GM12878 (cell line): ENCODE measurements at regions not wholly inside any gene's neighbourhood (a gene's known extent, or its start where the extent isn't known, plus 50 kb on each side); places are given as distances from the start of the nearest gene placed in this dataset.

Source experiments
- ATAC-seq: fragments of 200-7000 bp; cut with Tn5 transposase; 3 replicates; pipeline ENCODE4 v1.9.1; 2020; ENCODE audit warnings: mild to moderate bottlenecking, moderate library complexity
- BruUV-seq: library from RNA; stranded (reverse); fragments of 400-500 nt; replicated peaks from 2 replicates; lab custom pipeline; 2021; lab: Mats Ljungman, UMichigan
- CTCF ChIA-PET: fragments of 300-600 bp; sonication (Branson Sonifier 250); formaldehyde crosslinking; extraction: SDS; loops from one replicate; lab custom pipeline; 2021; ENCODE audit warnings: inconsistent platforms; lab: Yijun Ruan, JAX
- POLR2A ChIA-PET: fragments of 350-600 bp; formaldehyde crosslinking; extraction: SDS; loops from one replicate; lab custom pipeline; 2021; ENCODE audit warnings: inconsistent platforms; lab: Charles Lee
- RAD21 ChIA-PET: fragments of 300-600 bp; sonication (Branson Sonifier 250); formaldehyde crosslinking; loops from one replicate; lab custom pipeline; 2023; ENCODE audit warnings: antibody characterized with exemption; ENCODE audit not compliant: unreplicated experiment; lab: Charles Lee
- SMC1A ChIA-PET: fragments of 300-600 bp; sonication (Branson Sonifier 250); formaldehyde crosslinking; loops from one replicate; lab custom pipeline; 2023; ENCODE audit not compliant: unreplicated experiment, uncharacterized antibody; lab: Charles Lee
- DNase-seq: peaks from one replicate; pipeline ENCODE4 v3.0.0-alpha.2; 2011; ENCODE audit warnings: low read depth, low spot score
- FAIRE-seq: peaks from 3 replicates; lab custom pipeline; 2011; peaks lifted over from hg19 to GRCh38; lab: Jason Lieb, UNC
- H2AFZ ChIP-seq: 2 replicates; pipeline ENCODE4 v1.6.0; 2011; ENCODE audit warnings: low read depth, low read length, control low read depth; ENCODE audit not compliant: control insufficient read depth
- H3K27ac ChIP-seq: 2 replicates; pipeline ENCODE4 v1.5.1; 2011; ENCODE audit warnings: control low read depth; ENCODE audit not compliant: control insufficient read depth, insufficient read depth
- H3K27me3 ChIP-seq, 2 experiments: replicated peaks in 1 of 2; 2 replicates each; pipeline versions ENCODE4 v1.6.0 to v1.6.1; 2011; ENCODE audit warnings: low read length in 1 of 2; ENCODE audit not compliant: control insufficient read depth in 2 of 2, insufficient read depth in 2 of 2
- H3K36me3 ChIP-seq, 2 experiments: 2 replicates each; pipeline ENCODE4 v1.5.1; 2011; ENCODE audit warnings: low read length in 1 of 2; ENCODE audit not compliant: control insufficient read depth in 2 of 2, insufficient read depth in 2 of 2
- H3K4me1 ChIP-seq: 2 replicates; pipeline ENCODE4 v1.6.1; 2011; ENCODE audit warnings: mild to moderate bottlenecking, low read length, moderate library complexity, mixed read lengths; ENCODE audit not compliant: control insufficient read depth, insufficient read depth
- H3K4me2 ChIP-seq: 2 replicates; pipeline ENCODE4 v1.6.0; 2011; ENCODE audit warnings: control low read depth; ENCODE audit not compliant: control insufficient read depth, insufficient read depth
- H3K4me3 ChIP-seq: fragments of 200-600 bp; sonication (generic); 2 replicates; pipeline ENCODE4 v1.5.1; 2016
- H3K79me2 ChIP-seq: 2 replicates; pipeline ENCODE4 v1.6.0; 2011; ENCODE audit warnings: low read length; ENCODE audit not compliant: control insufficient read depth, insufficient read depth
- H3K9ac ChIP-seq: 2 replicates; pipeline ENCODE4 v1.8.0; 2011; ENCODE audit warnings: low read length, control low read depth, mixed read lengths; ENCODE audit not compliant: control insufficient read depth, insufficient read depth
- H3K9me3 ChIP-seq: replicated peaks from 3 replicates; pipeline ENCODE4 v1.5.1; 2011; ENCODE audit warnings: mild to moderate bottlenecking, low read length; ENCODE audit not compliant: control insufficient read depth, insufficient read depth
- H4K20me1 ChIP-seq: 2 replicates; pipeline ENCODE4 v1.6.0; 2011; ENCODE audit not compliant: control insufficient read depth, insufficient read depth
- CBX3 ChIP-seq: fragments of 200-600 bp; sonication (generic); IDR thresholded peaks from 2 replicates; pipeline ENCODE4 v1.6.1; 2016; ENCODE audit warnings: low read depth, borderline replicate concordance
- CHD2 ChIP-seq: IDR thresholded peaks from 2 replicates; pipeline ENCODE4 v1.6.1; 2011; ENCODE audit warnings: low read depth, low read length, improper control_type of control experiment, borderline replicate concordance
- EED ChIP-seq: sonication (generic); IDR thresholded peaks from 2 replicates; pipeline ENCODE4 v1.6.1; 2016; ENCODE audit warnings: antibody characterized with exemption, low read depth
- EGR1 ChIP-seq, 2 experiments: IDR thresholded peaks; 1 replicate in 1 of 2; 2 replicates in 1 of 2; pipeline ENCODE4 v1.6.1; 2011 to 2012; ENCODE audit warnings: low read depth in 2 of 2, low read length in 2 of 2, borderline replicate concordance in 1 of 2, mild to moderate bottlenecking in 1 of 2, moderate library complexity in 1 of 2
- ETV6 ChIP-seq, 2 experiments: fragments of 450-650 bp in 1 of 2; IDR thresholded peaks in 1 of 2; conservative IDR thresholded peaks in 1 of 2; 2 replicates each; pipeline ENCODE4 v1.6.1; 2014; ENCODE audit warnings: antibody characterized with exemption in 1 of 2, borderline replicate concordance in 1 of 2, low read depth in 1 of 2, mild to moderate bottlenecking in 1 of 2, moderate library complexity in 1 of 2
- HDAC6 ChIP-seq: fragments of 200-600 bp; sonication (generic); IDR thresholded peaks from one replicate; pipeline ENCODE4 v1.8.0; 2017; ENCODE audit warnings: antibody characterized with exemption; ENCODE audit not compliant: unreplicated experiment
- JUNB ChIP-seq: IDR thresholded peaks from 2 replicates; pipeline ENCODE4 v1.6.1; 2016; ENCODE audit warnings: antibody characterized with exemption, mild to moderate bottlenecking
- NFIC ChIP-seq: IDR thresholded peaks from 2 replicates; pipeline ENCODE4 v1.6.1; 2012; ENCODE audit warnings: low read depth, mild to moderate bottlenecking, inconsistent platforms, low read length, moderate library complexity
- NFYB ChIP-seq: IDR thresholded peaks from 2 replicates; pipeline ENCODE4 v1.6.1; 2011; ENCODE audit warnings: low read depth, mild to moderate bottlenecking, low read length, improper control_type of control experiment, moderate library complexity; ENCODE audit not compliant: insufficient read depth
- SMAD5 ChIP-seq: IDR thresholded peaks from 2 replicates; pipeline ENCODE4 v1.6.1; 2016; ENCODE audit warnings: antibody characterized with exemption, low read depth
- STAT1 ChIP-seq: fragments of 450-650 bp; conservative IDR thresholded peaks from 2 replicates; pipeline ENCODE4 v1.6.1; 2014; ENCODE audit warnings: antibody characterized with exemption, mild to moderate bottlenecking
- TCF12 ChIP-seq: IDR thresholded peaks from 2 replicates; pipeline ENCODE4 v1.6.1; 2011; ENCODE audit warnings: low read depth, mild to moderate bottlenecking, low read length
- WGBS: methylation state at CpG from one replicate; pipeline ENCODE4 v1.1.6; 2016; ENCODE audit warnings: low lambda C conversion rate; ENCODE audit not compliant: insufficient replicate concordance, insufficient coverage; ENCODE audit errors: missing lambda C conversion rate; 5-methylcytosine and 5-hydroxymethylcytosine counted together
- in situ Hi-C: fragments of 300-500 bp; cut with MboI; formaldehyde crosslinking; loops from 9 replicates; pipeline ENCODE4 v1.14.3; 2018; ENCODE audit warnings: mixed read lengths
- intact Hi-C: fragments of 100-400 bp; cut with micrococcal nuclease; formaldehyde crosslinking; loops from one replicate; pipeline ENCODE4 v1.14.2; 2022; ENCODE audit not compliant: unreplicated experiment
- TF ChIP-seq, protein P1 (sequence below): fragments of 450-650 bp; IDR thresholded peaks from 2 replicates; pipeline ENCODE4 v1.6.1; 2017; ENCODE audit warnings: mild to moderate bottlenecking
- TF ChIP-seq, protein P2 (sequence below): fragments of 450-650 bp; IDR thresholded peaks from 2 replicates; pipeline ENCODE4 v1.6.1; 2016; ENCODE audit warnings: mild to moderate bottlenecking, moderate library complexity, borderline replicate concordance
- TF ChIP-seq, protein P3 (sequence below), 3 experiments: IDR thresholded peaks in 2 of 3; conservative IDR thresholded peaks in 1 of 3; 2 replicates each; pipeline ENCODE4 v1.5.1; 2011; ENCODE audit warnings: low read depth in 3 of 3, low read length in 3 of 3, mild to moderate bottlenecking in 3 of 3, control low read depth in 2 of 3, moderate library complexity in 2 of 3, inconsistent platforms in 1 of 3, mixed read lengths in 1 of 3; ENCODE audit not compliant: control insufficient read depth in 2 of 3, insufficient read depth in 1 of 3; ENCODE audit errors: extremely low read depth in 1 of 3

DNA sequence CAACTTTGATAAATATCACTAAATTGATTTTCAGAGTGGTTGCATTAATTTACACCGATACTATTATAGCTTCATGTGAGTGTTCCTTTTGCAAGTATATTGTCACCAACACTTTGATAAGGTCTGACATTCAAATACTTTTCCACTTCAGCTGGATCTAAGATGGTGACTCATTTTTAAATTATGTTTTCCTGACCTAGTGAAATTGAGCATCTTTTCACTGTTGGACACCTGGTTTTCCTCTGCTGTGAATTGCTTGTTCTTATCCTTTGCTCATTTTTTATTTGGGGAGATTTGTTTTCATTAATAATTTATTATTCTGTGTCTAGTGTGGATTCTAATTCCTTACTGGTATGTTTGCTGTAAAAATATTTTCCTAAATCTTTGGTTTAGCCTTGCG, 85.2 kb upstream of the PRDM1 start (continued):
- TF ChIP-seq, protein P1, sequence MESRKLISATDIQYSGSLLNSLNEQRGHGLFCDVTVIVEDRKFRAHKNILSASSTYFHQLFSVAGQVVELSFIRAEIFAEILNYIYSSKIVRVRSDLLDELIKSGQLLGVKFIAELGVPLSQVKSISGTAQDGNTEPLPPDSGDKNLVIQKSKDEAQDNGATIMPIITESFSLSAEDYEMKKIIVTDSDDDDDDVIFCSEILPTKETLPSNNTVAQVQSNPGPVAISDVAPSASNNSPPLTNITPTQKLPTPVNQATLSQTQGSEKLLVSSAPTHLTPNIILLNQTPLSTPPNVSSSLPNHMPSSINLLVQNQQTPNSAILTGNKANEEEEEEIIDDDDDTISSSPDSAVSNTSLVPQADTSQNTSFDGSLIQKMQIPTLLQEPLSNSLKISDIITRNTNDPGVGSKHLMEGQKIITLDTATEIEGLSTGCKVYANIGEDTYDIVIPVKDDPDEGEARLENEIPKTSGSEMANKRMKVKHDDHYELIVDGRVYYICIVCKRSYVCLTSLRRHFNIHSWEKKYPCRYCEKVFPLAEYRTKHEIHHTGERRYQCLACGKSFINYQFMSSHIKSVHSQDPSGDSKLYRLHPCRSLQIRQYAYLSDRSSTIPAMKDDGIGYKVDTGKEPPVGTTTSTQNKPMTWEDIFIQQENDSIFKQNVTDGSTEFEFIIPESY: no peak
- TF ChIP-seq, protein P2, sequence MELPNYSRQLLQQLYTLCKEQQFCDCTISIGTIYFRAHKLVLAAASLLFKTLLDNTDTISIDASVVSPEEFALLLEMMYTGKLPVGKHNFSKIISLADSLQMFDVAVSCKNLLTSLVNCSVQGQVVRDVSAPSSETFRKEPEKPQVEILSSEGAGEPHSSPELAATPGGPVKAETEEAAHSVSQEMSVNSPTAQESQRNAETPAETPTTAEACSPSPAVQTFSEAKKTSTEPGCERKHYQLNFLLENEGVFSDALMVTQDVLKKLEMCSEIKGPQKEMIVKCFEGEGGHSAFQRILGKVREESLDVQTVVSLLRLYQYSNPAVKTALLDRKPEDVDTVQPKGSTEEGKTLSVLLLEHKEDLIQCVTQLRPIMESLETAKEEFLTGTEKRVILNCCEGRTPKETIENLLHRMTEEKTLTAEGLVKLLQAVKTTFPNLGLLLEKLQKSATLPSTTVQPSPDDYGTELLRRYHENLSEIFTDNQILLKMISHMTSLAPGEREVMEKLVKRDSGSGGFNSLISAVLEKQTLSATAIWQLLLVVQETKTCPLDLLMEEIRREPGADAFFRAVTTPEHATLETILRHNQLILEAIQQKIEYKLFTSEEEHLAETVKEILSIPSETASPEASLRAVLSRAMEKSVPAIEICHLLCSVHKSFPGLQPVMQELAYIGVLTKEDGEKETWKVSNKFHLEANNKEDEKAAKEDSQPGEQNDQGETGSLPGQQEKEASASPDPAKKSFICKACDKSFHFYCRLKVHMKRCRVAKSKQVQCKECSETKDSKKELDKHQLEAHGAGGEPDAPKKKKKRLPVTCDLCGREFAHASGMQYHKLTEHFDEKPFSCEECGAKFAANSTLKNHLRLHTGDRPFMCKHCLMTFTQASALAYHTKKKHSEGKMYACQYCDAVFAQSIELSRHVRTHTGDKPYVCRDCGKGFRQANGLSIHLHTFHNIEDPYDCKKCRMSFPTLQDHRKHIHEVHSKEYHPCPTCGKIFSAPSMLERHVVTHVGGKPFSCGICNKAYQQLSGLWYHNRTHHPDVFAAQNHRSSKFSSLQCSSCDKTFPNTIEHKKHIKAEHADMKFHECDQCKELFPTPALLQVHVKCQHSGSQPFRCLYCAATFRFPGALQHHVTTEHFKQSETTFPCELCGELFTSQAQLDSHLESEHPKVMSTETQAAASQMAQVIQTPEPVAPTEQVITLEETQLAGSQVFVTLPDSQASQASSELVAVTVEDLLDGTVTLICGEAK: no peak

DNA sequence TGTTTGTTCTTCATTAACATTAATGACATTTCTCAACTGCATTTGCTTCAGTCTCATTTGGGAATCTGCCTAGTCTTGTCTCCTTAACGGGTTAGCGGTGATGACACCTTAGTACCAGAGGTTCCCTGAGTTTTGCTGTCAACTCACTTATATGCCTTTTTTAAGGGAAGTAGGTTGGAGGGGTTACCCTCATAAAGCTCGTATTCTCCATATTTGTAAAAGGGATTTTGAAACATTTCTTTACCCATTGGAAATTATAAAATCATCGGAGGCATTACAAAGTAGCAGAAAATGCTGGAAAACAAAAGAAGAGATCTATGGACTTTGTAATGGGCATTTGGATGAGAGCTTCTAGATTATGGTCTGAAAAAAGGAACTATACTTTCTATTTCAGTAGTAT, 88.7 kb upstream of the PRDM1 start:
- no peak for DNase-seq
- RAD21 ChIA-PET: no interaction called here
- TF ChIP-seq STAT1 (no peak), EGR1 (IDR thresholded peaks at IDR 0.05; ENCODE audit: borderline replicate concordance in 1 of 2, low read depth in 2 of 2, low read length in 2 of 2) (no peak), HDAC6 (no peak), NFYB (no peak), ETV6 (conservative IDR thresholded peaks at IDR 0.05 in 1 of 2, IDR thresholded peaks at IDR 0.05 in 1 of 2; ENCODE audit: borderline replicate concordance in 1 of 2, low read depth in 1 of 2) (no peak), NFIC (no peak), CHD2 (no peak), JUNB (no peak), SMAD5 (no peak), TCF12 (no peak), CBX3 (no peak), EED (no peak)
- TF ChIP-seq, protein P3, sequence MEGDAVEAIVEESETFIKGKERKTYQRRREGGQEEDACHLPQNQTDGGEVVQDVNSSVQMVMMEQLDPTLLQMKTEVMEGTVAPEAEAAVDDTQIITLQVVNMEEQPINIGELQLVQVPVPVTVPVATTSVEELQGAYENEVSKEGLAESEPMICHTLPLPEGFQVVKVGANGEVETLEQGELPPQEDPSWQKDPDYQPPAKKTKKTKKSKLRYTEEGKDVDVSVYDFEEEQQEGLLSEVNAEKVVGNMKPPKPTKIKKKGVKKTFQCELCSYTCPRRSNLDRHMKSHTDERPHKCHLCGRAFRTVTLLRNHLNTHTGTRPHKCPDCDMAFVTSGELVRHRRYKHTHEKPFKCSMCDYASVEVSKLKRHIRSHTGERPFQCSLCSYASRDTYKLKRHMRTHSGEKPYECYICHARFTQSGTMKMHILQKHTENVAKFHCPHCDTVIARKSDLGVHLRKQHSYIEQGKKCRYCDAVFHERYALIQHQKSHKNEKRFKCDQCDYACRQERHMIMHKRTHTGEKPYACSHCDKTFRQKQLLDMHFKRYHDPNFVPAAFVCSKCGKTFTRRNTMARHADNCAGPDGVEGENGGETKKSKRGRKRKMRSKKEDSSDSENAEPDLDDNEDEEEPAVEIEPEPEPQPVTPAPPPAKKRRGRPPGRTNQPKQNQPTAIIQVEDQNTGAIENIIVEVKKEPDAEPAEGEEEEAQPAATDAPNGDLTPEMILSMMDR (IDR thresholded peaks at IDR 0.05 in 2 of 3, conservative IDR thresholded peaks at IDR 0.05 in 1 of 3; ENCODE audit: control insufficient read depth in 2 of 3, extremely low read depth in 1 of 3, insufficient read depth in 1 of 3, low read depth in 3 of 3, low read length in 3 of 3): no peak

More for the DNA sequence above, 88.7 kb upstream of the PRDM1 start:
- H3K27ac ChIP-seq: no peak overlapping the region
- WGBS: 69% methylated on average over 4 of the region's 4 CpGs
- peaks cover 10 to 23% of the 10 kb centered on the region in 2 experiments for H3K27me3 ChIP-seq
- ChIA-PET POLR2A (no interaction called here), SMC1A (interaction anchor here (0.9 to 1.1 kb wide), 3 partner anchors 8 to 514 kb away, joined by 3 to 4 read pairs (median 3); no protein-coding TSS in a partner anchor), CTCF (interaction anchor here (0.6 kb wide), 1 partner anchor 131 kb away, joined by 3 read pairs; no protein-coding TSS in a partner anchor)
- H3K79me2 ChIP-seq: no peaks in the 10 kb centered on the region
- intact Hi-C loops (loop anchor here (10.0 kb wide), 2 partner anchors 227 to 513 kb away; no protein-coding TSS in a partner anchor), in situ Hi-C loops (no loop called here)
- H3K4me2 ChIP-seq: no peak overlapping the region
- H3K4me1 ChIP-seq: peaks cover 5% of the 10 kb centered on the region; the same call in 1 of the 2 replicates
- BruUV-seq: no TSS peak
- no peak overlapping the region for H3K9ac ChIP-seq
- ATAC-seq: no peak
- no peak overlapping the region for H2AFZ ChIP-seq
- no peaks in the 10 kb centered on the region for H3K36me3 ChIP-seq
- peaks cover 6% of the 10 kb centered on the region for H3K9me3 ChIP-seq
- FAIRE-seq: no peak
- H4K20me1 ChIP-seq: no peaks in the 10 kb centered on the region
- H3K4me3 ChIP-seq: no peak overlapping the region
